ENCODE measurements at regions not wholly inside any gene's neighbourhood (a gene's known extent, or its start where the extent isn't known, plus 50 kb on each side); places are given as distances from the start of the nearest gene placed in this dataset.

- no peak for DNase-seq
Observed at GRCh38 chr20:24817351-24817750, 131.7 kb upstream of the CST7 start.

GRCh38 chr20:24818056-24818455 is 131.0 kb upstream of the CST7 start:
- DNase-seq, result no peak

GRCh38 chr20:24819331-24819965 is 129.6 kb upstream of the CST7 start:
- DNase-seq, result no peak

- no peak for DNase-seq
Observed at GRCh38 chr20:24820345-24820744, 128.7 kb upstream of the CST7 start.

- DNase-seq, result no peak
Observed at GRCh38 chr20:24821391-24821790, 127.7 kb upstream of the CST7 start.

- DNase-seq, result no peak
Observed at GRCh38 chr20:24823176-24823784, 125.8 kb upstream of the CST7 start.

GRCh38 chr20:24823989-24824693 is 124.9 kb upstream of the CST7 start:
- DNase-seq, result no peak

- DNase-seq, result no peak
Observed at GRCh38 chr20:24825591-24825990, 123.5 kb upstream of the CST7 start.

GRCh38 chr20:24827603-24828295 is 121.3 kb upstream of the CST7 start:
- DNase-seq, result no peak

GRCh38 chr20:24828992-24829648 is 119.9 kb upstream of the CST7 start:
- no peak for DNase-seq

GRCh38 chr20:24829649-24830370 is 119.3 kb upstream of the CST7 start:
- DNase-seq, result no peak

GRCh38 chr20:24830649-24831048 is 118.4 kb upstream of the CST7 start:
- no peak for DNase-seq

- DNase-seq, result no peak
Observed at GRCh38 chr20:24831232-24831631, 117.8 kb upstream of the CST7 start.

GRCh38 chr20:24832518-24832917 is 116.6 kb upstream of the CST7 start:
- no peak for DNase-seq

GRCh38 chr20:24833592-24833991 is 115.5 kb upstream of the CST7 start:
- no peak for DNase-seq

- no peak for DNase-seq
Observed at GRCh38 chr20:24834310-24834709, 114.8 kb upstream of the CST7 start.

GRCh38 chr20:24835195-24835594 is 113.9 kb upstream of the CST7 start:
- DNase-seq, result no peak

GRCh38 chr20:24836041-24836533 is 113.0 kb upstream of the CST7 start:
- DNase-seq, result no peak

GRCh38 chr20:24836661-24837299 is 112.3 kb upstream of the CST7 start:
- DNase-seq, result no peak

GRCh38 chr20:24837781-24838450 is 111.2 kb upstream of the CST7 start:
- DNase-seq, result no peak

Measured in MV-4-11 (cell line).